ENCODE measurements at regions not wholly inside any gene's neighbourhood (a gene's known extent, or its start where the extent isn't known, plus 50 kb on each side); places are given as distances from the start of the nearest gene placed in this dataset.
A peak's percentile ranks its signal among the peaks of the same experiment; 100 is the strongest.
"Not testable (repeated sequence)": the region's sequence is repeated elsewhere in the genome, so short reads cannot be mapped to it uniquely, and the experiment has no call there.

DNA sequence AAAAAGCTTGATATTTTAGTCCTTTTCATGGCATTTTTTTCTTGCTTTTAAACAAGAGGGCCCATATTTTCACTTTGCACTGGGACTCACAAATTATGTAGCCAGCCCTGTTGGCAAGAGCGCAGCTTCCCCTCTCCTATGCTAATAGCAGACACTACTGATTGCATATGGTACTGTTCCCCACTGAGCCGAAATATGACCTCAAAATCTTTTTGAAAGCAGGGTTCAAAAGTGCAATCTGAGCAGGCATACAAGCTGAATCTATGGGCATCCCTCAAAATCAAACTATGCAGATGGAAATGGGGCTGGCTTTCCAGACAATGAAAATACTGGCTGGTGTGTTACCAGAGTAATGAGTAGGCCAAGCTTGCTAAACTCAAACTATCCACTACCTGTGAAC lies 225.2 kb upstream of the SETMAR start:
- DNase-seq: no peak

DNA sequence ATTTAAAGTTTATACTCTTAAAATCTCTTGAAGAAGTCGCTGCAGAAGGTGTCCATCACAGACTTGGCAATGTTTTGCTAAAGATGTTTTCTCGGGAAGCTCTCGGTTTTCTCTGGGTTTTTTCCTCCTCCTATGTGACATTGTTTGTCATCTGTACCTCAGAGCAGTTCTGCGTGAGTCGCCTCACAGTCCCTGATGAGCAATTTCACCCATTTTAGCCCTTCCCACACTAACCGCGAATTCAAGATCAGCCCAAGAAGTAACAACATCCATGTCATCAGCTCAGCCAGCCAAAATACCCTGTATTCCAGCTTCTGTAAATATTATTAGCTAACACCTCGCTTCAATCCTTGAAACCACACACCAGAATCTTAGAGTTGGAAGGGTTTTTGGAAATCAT lies 224.3 kb upstream of the SETMAR start:
- DNase-seq: no peak

DNA sequence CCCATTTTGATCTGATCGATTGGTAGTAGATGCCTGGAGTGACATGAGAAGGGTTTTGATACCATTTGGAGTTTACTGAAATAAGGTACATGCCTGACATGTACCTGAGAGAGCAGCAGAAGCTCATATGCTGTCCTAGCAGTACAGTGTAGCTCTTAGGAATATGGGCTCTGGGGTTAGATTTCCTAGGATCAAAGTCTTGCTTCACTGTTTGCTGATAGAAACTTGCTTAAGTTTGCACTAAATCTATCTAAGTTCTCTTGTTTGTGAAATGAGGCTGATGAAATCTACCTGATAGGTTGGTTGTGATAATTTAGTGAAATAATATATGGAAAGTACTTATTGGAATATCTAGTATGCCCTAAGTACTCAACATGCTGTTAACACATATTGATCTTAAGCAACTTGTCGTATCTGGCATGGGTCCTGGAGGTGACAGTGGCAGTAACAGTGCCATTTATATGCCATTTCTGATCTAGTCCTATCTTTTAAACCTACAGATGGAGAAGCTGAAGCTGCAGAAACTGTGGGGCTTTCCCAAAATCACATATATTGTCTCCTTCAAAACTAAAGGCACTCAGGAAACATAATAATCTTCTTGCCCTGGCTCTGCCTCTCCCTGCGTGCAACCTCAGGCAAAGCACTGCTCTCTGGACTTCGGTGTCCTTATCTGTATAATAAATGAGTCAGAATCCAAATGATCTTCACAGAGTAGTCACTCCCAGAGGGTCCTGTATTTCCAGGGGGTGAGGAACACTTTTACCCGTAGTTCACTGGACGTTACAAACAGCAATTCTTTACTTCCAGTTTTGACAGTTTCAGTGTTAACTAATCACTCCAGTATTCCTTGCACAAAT lies 223.6 kb upstream of the SETMAR start:
- no peak for DNase-seq

DNA sequence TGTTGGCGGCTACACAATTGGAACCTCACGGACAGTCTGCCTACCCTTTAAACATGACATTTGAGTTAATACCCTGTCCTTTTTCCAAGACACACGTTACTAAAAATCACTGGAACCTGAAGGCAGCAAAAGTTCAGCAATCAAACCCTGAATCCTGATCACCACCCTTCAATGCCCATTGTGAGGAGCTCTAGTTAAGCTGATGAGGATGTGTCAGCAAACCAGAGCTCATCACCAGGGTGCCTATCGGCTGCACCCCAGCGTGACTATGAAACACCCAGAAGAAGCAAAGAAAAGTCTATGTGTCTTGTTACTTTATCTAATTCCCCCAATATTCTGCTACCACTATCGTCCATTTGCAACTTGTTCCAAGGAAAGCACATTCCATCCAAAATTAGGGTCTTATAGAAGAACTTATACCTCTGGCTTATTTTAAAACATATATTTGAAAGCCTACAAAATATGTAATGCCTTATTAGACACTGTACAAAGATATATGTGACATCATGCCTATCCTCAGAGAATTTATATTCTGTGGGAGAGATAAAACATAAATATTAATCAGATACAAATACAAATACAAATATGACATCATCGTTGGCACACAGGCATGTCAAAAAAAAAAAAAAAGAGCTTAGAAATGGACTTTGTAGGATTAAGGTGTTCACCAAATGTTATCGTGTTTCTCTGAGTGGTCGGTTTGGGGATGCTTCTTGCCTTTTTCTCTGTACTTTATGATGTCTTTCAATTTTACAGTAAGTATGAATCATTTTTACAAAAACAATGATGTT lies 219.7 kb upstream of the SETMAR start:
- DNase-seq: no peak

DNA sequence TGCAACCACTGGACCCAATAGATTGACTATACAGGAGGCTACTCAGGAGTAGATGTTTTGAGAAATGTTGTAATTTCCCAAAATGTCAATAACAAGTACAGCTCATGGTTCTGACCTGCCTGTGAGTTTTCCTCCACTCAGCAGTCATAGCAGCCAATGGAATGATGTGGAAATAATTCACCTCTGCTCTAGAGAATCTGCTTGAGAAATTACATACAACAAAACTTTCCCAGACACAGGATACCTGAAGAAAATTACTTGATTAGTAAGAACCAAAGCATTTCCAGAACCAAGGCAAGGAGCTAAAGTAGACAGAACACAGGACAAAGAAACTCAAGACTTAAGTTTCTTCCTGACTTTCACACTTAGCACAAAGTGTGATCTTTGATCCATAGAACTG lies 218.9 kb upstream of the SETMAR start:
- no peak for DNase-seq

DNA sequence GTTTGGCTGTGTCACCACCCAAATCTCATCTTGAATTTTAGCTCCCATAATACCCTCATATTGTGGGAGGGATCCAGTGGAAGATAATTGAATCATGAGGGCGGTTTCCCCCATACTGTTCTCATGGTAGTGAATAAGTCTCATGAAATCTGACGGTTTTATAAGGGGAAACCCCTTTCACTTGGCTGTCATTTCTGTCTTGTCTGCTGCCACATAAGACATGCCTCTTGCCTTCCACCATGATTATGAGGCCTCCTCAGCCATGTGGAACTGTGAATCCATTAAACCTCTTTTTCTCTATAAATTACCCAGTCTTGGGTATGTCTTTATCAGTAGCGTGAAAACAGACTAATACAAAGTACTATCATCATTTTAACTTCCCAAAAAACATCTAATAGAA lies 216.5 kb upstream of the SETMAR start:
- DNase-seq: not testable (repeated sequence)

DNA sequence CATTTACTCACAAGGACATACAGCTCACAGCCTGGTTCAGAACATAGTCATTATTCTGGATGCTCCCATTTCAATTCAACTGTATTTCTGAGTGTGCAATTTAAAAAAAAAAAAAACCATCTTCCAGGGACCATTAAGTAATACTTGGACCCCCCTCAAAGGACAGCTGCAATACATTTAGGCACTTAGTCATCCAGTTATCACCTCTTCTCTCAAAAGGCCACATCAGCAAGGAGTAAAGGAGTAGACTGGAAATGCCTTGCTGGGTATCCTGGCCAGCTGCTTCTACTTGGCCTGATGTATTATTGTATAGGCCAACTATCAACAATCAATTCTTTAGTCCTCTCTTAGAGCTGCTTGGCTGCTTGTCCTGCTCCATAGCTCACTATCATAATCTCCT lies 211.4 kb upstream of the SETMAR start:
- no peak for DNase-seq

DNA sequence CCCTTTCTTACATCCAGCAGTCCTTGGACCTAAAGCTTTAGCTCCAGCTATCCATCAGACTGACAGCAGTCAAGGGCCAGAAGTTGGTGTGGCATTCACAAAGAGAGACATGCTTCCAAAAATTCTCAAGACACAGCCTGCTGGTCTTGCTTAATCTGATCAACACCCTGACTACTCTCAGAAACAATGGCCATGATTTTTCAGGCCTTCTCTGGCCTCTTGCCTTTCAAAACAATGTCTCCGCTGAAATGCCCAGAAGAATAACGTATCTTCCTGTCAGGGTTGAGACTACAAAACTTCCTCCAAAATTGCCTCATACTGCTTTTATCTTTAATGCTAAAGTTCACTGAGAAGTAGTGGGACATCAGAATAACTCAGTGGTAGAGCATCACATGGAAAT lies 205.4 kb upstream of the SETMAR start:
- no peak for DNase-seq

DNA sequence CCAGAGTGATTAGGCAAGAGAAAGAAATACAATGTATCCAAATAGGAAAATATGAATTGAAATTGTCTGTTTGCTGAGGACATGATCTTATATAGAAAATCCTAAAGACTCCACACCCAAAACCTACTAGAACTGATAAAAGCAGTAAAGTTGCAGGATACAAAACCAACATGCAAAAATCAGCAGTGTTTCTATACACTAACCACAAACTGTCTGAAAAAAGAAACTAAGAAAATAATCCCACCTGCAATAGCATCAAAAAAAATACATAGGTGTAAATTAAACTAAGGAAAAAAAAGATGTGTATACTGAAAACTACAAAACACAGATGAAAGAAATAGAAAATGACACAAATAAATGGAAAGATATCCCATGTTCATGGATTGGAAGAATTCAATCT lies 203.6 kb upstream of the SETMAR start:
- DNase-seq: no peak

DNA sequence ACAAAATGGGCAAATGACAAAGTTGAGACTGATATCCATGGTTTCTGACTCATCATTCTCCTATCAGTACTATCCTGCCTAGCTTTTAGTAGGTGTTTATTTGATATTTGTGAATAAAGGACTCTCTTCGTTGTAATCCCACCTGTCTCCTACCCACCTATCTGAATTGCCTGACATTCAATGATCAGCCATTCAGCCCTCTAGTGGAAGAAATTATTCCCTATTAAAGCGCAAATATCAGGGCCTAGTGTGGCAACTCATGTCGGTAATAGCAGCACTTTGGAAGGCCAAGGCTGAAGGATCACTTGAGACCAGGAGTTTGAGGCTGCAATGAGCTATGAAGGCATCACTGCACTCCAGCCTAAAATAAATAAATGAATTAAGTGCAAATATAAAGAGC lies 195.7 kb upstream of the SETMAR start:
- no peak for DNase-seq

DNA sequence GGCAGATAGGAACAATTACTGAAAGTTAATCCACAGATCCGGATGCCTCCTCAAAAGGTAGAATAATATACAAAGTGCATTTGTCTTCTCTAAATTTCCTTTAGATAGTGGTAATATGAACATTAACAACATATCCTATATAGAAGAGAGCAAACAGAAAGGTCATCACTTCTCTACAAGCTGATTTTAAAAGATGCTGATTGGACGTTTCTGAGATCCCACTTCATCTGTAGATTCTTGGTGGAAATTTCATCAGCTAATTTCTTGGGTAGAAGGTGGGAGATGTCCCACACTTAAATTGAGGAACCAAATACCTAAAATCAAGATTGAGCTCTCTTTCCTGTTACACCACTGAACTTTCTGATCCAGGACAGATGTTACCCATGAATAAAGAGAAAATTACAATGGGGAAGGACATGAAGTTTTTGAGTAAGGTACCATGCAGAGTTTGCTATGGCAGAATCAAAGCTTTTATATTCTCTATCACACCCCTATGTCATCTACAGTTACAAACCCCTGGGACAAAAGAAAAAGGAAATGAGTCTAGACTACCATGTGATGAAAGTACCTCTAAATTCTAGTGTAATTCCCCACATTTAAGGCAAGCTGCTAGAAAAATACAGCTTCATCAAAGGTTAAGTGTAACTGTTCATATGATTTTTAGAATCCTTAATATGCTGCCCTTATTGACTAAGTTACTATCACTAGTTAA lies 189.2 kb upstream of the SETMAR start:
- DNase-seq: no peak

DNA sequence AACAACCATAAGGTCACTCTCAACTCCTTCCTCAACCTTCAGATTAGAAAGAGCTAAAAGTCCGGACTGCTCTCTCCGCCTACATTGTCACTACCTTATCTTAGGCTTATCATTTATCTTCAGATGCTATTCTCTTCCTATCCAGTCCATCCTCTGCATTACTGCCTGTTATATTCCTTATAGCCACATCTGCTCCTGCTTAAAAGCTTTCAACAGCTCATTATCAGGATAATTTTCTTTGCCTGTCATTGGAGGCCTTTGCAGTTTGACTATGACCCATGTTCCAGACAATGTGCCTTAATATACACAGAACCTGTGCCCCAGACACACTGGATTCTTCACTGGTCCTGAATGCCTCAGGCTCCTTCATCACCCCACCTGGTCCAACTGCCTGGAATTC lies 184.1 kb upstream of the SETMAR start:
- no peak for DNase-seq

DNA sequence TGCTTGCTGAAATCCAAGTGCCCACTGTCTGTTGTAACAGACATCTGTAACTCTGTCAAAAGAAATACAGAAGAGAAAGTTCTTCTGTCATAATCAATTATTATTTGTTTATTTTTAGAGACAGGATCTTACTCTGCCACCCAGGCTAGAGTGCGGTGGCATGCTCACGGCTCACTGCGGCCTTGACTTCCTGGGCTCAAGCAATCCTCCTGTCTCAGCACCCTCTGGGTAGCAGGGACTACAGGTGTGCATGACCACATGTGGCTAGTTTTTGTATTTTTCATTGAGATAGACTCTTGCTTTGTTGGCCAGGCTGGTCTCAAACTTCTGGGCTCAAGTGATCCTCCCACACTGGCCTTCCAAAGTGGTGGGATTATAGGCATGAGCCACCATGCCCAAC lies 177.6 kb upstream of the SETMAR start:
- no peak for DNase-seq

DNA sequence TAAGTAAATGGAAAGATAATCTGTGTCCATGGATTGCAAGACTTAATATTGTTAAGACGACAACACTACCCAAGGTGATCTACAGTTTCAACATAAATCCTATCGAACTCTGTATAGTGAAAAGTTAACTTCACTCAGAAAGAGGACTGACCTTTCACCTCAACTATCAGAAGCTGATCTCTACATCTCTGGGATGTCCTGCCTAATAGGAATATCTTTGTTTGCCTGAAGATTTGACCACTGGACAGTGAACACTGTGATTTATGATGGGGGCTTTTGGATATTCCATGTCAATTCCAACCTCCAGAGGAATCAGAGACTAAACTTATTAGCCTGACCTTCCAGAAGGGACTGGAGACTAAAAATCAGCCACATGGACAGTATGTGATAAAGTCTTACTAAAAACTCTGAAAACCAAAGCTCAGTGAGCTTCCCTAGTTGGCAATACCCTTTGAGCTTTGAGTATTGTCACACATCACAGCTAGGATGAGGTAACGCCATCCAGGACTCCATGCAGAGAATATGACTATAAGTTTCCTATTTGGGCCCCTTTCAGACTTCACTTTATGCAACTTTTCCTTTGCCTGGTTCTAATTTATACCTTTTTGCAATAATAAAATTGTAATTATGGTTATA lies 164.9 kb upstream of the SETMAR start:
- DNase-seq: no peak

DNA sequence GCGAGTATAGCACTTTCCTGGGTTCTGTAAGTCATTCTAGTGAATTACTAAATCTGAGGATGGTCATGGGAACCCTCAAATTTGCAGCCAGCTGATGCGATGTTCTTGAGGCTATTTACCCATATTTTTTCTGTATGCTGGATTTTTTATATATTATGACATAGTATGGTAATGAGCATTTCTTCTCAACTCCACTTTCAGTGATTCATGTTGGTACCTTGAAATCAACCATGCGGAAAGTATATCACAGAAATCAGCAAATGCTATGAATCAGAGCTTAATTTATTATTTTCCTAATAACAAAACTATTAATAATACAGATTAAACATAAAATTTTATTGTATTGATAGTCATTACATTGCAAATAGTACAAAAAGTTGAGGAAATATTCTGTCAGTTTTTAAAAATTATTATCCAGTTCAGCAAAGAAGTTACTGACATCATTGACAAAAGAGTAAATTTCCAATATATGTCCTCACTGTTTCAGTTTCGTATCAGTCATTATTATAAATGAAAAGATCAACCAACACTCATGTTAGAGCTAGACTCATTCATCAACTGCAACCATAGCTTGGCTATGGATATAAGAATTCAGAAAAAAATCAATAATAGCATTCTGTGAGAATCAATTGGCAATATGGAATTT lies 164.3 kb upstream of the SETMAR start:
- DNase-seq: no peak

DNA sequence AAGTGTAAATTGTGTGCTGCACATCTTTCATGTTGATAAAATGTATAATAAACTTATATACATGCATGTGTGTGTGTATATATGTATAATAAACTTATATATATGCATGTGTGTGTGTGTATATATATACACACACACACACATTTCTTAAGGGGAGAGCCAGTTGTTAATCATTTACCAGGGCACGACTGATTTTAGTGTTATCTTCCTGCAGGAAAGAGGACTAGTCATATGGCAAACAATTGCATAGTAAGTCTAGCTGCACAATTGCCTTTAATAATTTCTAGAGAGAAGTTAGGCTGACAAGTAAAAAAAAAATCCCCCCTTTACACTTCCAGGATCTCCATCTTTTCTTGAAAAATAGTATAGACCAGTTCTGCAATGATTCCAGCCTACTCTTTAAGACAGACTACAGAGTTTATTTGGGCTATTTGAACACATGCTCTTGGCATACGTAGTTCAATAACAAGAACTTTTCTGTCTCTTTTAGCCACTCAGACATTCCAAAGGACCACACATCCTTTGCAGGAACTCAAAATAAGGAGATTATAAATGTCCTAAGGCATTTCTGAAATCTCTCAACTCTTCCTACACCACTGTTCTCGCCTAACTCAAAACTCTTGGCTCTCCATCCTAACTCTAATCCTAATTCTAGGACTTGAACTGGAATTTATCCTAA lies 163.6 kb upstream of the SETMAR start:
- no peak for DNase-seq

DNA sequence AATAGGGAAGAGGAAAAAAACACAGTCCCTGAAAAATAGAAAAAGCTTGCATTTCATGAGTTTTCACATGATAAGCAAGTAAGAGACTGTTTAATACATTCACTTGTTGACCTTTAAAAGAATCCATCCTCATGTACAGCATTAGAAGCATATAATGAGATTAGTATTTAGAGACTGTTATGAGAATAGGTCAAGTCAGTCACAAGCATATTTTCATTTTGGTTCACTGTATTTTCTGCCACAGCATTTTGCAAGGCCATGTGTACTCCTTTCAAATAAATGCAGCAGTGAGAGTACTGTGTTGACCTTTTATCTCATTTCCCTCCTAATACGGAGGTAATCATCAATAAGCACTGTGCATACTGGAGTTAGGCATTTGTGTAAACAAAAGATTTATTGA lies 162.2 kb upstream of the SETMAR start:
- no peak for DNase-seq

DNA sequence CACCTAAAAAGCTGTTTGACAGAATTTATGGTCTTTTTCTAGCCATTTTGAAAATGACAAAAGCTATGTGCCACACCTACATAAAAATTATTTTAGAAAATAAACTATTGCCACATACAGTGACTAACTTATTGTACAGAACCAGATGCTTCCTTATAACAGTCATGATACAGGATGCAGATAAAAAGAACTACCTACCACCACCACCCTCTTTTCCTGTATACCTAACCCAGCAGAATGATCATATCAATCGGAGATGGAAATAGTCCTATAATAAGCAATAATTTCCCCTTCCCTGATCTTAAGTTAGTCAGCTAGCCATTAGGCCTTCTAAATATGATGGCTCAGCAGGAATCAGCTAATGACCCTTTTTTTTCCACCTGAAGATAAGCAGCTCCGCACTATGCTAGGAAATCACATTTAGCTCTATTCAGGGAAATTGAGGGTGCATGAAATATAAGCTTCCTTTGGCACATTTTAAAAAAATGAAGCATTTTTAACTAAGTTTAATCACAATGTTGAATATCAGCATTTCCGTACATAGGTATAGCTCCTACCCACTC lies 155.5 kb upstream of the SETMAR start:
- no peak for DNase-seq

DNA sequence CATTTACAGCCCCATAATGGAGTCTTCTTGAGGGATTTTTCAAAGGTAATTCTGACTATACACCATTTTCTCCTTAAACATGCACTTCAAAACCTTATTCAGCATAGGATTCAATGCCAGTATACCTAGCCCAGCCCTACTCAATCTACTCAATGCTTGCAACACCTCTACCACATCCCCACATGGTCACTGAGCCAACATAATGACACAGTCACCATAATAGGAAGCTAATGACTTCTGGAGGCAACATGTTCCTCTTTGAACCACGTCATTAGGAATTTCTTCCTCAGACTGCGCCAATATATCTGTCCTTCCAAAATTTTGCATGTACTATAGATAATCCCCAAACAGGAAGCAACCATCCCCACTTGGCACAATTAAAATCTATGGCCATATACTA lies 153.9 kb upstream of the SETMAR start:
- peak; percentile 19 for DNase-seq

DNA sequence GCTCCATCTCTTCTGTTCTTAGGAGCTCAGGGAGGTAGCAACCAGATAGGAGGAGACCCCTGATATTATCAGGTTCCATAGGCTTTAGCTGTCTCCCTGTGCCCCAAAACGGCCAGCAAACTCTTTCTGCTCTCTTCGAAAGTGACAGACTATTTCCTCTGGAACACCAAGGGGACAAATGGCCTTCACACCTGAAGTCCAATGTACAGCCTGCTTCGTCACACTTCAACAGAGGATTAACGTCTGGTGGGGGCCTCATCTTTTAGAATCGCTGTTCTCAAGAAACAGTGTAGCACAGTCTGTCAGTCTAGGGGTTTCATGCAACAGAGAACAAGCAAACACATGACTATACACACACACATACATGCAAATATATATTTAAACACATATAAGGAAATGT lies 152.4 kb upstream of the SETMAR start:
- DNase-seq: no peak

DNA sequence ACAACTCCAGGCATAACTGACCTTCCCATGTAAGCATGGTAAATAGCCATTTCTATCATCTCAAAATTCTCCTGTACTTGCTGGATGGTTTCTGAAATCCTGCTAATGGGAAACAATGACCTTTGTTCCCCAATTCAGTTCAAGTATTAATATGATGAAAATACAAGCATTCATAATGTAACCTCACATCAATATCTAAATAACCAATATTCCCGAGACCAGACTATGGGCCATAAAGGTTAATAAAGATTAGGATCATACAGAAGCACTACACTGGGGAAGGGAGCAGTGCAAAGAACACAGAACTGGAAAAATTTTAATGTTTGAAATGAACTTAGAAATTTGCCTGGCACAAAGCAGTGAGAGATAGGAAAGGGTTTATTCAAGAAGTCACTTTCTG lies 151.3 kb upstream of the SETMAR start:
- no peak for DNase-seq

DNA sequence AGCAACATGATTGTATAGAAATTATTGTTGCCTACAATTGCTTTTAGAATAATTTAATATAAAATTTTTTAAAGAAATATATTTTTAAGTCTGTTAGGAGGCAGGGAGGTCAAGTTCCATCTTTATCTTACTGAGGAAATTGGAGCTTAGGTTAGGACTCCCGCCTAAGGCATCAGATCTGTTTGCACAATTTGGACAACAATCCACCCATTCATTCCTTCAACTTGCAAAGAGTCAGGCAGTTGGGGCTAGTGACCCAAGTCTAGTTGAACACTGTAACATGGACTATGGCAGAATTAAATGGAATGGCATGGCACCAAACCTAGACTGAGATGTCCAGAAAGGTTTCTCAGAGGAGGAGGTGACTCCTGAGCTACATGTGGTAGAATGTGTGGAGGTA lies 149.4 kb upstream of the SETMAR start:
- DNase-seq: no peak

Measured in suppressor macrophage treated with lipopolysaccharide for 4 hours (primary cell).